MM.1S (cell line): ENCODE measurements at regions not wholly inside any gene's neighbourhood (a gene's known extent, or its start where the extent isn't known, plus 50 kb on each side); places are given as distances from the start of the nearest gene placed in this dataset.
A peak's percentile ranks its signal among the peaks of the same experiment; 100 is the strongest.

Source experiments
- DNase-seq: peaks from one replicate; pipeline ENCODE4 v3.0.0-alpha.2; 2015
- H2AFZ ChIP-seq: fragments of 300-600 bp; sonication (generic); 2 replicates; pipeline ENCODE4 v1.6.0; 2016; ENCODE audit warnings: antibody characterized with exemption, low read length
- H3F3A ChIP-seq: fragments of 300-600 bp; sonication (generic); 2 replicates; pipeline ENCODE4 v1.6.1; 2016; ENCODE audit warnings: mild to moderate bottlenecking, antibody characterized with exemption, low read length, moderate library complexity, mixed read lengths; ENCODE audit not compliant: insufficient read depth
- H3K27ac ChIP-seq: fragments of 300-600 bp; sonication (generic); 2 replicates; pipeline ENCODE4 v1.5.1; 2016; ENCODE audit warnings: mild to moderate bottlenecking, low read length
- H3K27me3 ChIP-seq: fragments of 300-600 bp; sonication (generic); replicated peaks from 2 replicates; pipeline ENCODE4 v1.6.0; 2016; ENCODE audit warnings: low read length; ENCODE audit not compliant: insufficient read depth
- H3K36me3 ChIP-seq: fragments of 300-600 bp; sonication (generic); replicated peaks from 2 replicates; pipeline ENCODE4 v1.6.1; 2016; ENCODE audit warnings: mild to moderate bottlenecking, low read length, mixed read lengths; ENCODE audit not compliant: insufficient read depth
- H3K4me1 ChIP-seq: fragments of 300-600 bp; sonication (generic); 2 replicates; pipeline ENCODE4 v1.6.1; 2016; ENCODE audit warnings: low read length, mixed read lengths
- H3K4me2 ChIP-seq: fragments of 300-600 bp; sonication (generic); 2 replicates; pipeline ENCODE4 v1.6.0; 2016; ENCODE audit warnings: low read depth, low read length
- H3K4me3 ChIP-seq: fragments of 300-600 bp; sonication (generic); 2 replicates; pipeline ENCODE4 v1.5.1; 2016; ENCODE audit warnings: low read length, mixed read lengths
- H3K79me2 ChIP-seq: fragments of 300-600 bp; sonication (generic); 2 replicates; pipeline ENCODE4 v1.6.1; 2016; ENCODE audit warnings: mixed run types, low read length, mixed read lengths
- H3K9ac ChIP-seq: fragments of 300-600 bp; sonication (generic); 2 replicates; pipeline ENCODE4 v1.6.1; 2016; ENCODE audit warnings: low read length, mixed read lengths
- H3K9me2 ChIP-seq: fragments of 300-600 bp; sonication (generic); replicated peaks from 2 replicates; pipeline ENCODE4 v1.6.1; 2016; ENCODE audit warnings: mild to moderate bottlenecking, low read length, mixed read lengths; ENCODE audit not compliant: insufficient read depth
- H3K9me3 ChIP-seq: fragments of 300-600 bp; sonication (generic); replicated peaks from 2 replicates; pipeline ENCODE4 v1.6.1; 2016; ENCODE audit warnings: mild to moderate bottlenecking, low read length, mixed read lengths; ENCODE audit not compliant: insufficient read depth
- H4K20me1 ChIP-seq: fragments of 300-600 bp; sonication (generic); 2 replicates; pipeline ENCODE4 v1.6.1; 2016; ENCODE audit warnings: mild to moderate bottlenecking, low read length, moderate library complexity, mixed read lengths; ENCODE audit not compliant: insufficient read depth
- CTCF ChIP-seq: fragments of 300-600 bp; sonication (generic); IDR thresholded peaks from 2 replicates; pipeline ENCODE4 v1.5.1; 2016; ENCODE audit warnings: antibody characterized with exemption, low read length, mixed read lengths
- EZH2 ChIP-seq: fragments of 300-600 bp; sonication (generic); optimal IDR thresholded peaks from 2 replicates; pipeline ENCODE3; 2017; ENCODE audit warnings: low read depth, mild to moderate bottlenecking, antibody characterized with exemption, low read length, mixed read lengths
- EZH2phosphoT487 ChIP-seq: fragments of 300-600 bp; sonication (generic); IDR thresholded peaks from 2 replicates; pipeline ENCODE4 v1.6.1; 2018; ENCODE audit warnings: antibody characterized with exemption, low read length

DNA sequence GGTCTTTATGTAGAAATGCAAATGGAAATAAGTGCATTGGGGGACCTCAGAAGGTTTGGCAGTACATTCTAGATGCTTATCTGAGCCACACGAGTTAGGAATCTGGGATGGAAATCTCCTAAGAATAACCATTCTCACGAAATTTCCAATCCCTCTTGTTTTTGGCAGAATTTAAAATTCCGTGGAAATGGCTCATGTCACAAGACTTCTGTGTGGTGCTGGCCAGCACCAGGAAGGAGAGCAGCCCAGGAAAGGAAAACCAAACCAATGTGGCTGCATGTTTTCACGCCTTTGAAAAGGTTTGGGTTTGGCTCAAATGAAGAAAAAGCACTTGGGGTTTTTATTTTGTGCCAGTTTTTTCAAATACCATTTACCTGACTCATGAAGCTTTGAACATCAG lies 80.1 kb upstream of the KCNK2 start:
- no peak overlapping the region for H2AFZ ChIP-seq
- no peaks in the 10 kb centered on the region for H3F3A ChIP-seq

GRCh38 chr1:215003686-215004085 lies 78.9 kb upstream of the KCNK2 start:
- no peak overlapping the region for H3K4me2 ChIP-seq
- no peaks in the 10 kb centered on the region for H3K9me3 ChIP-seq
- no peak for DNase-seq
- no peaks in the 10 kb centered on the region for H3K27me3 ChIP-seq
- H3K27ac ChIP-seq = no peak overlapping the region
- H3K4me3 ChIP-seq = no peak overlapping the region
- no peak overlapping the region for H2AFZ ChIP-seq
- no peaks in the 10 kb centered on the region for H3F3A ChIP-seq
- no peaks in the 10 kb centered on the region for H4K20me1 ChIP-seq
- no peaks in the 10 kb centered on the region; the same call in 1 of the 2 replicates for H3K4me1 ChIP-seq
- no peaks in the 10 kb centered on the region for H3K79me2 ChIP-seq
- H3K9me2 ChIP-seq = no peaks in the 10 kb centered on the region
- no peaks in the 10 kb centered on the region for H3K36me3 ChIP-seq
- TF ChIP-seq EZH2phosphoT487 (no peak), EZH2 (no peak), CTCF (no peak)
- no peak overlapping the region for H3K9ac ChIP-seq

More for the DNA sequence above, 80.1 kb upstream of the KCNK2 start:
- DNase-seq = no peak
- H3K9me2 ChIP-seq = no peaks in the 10 kb centered on the region
- H3K27ac ChIP-seq = no peak overlapping the region
- H4K20me1 ChIP-seq = no peaks in the 10 kb centered on the region
- H3K79me2 ChIP-seq = no peaks in the 10 kb centered on the region
- no peaks in the 10 kb centered on the region; the same call in 1 of the 2 replicates for H3K4me1 ChIP-seq
- H3K4me3 ChIP-seq = no peak overlapping the region
- no peaks in the 10 kb centered on the region for H3K27me3 ChIP-seq
- no peaks in the 10 kb centered on the region for H3K36me3 ChIP-seq
- H3K9ac ChIP-seq = no peak overlapping the region
- H3K4me2 ChIP-seq = peak overlapping the region; percentile 1; the same call in 1 of the 2 replicates
- no peak for TF ChIP-seq CTCF
- TF ChIP-seq EZH2 = no peak
- TF ChIP-seq EZH2phosphoT487 = no peak
- H3K9me3 ChIP-seq = no peaks in the 10 kb centered on the region

GRCh38 chr1:215004121-215004827 lies 78.3 kb upstream of the KCNK2 start:
- no peaks in the 10 kb centered on the region for H3F3A ChIP-seq
- H3K27ac ChIP-seq = no peak overlapping the region
- H3K36me3 ChIP-seq = no peaks in the 10 kb centered on the region
- TF ChIP-seq EZH2phosphoT487 = no peak
- H3K9me2 ChIP-seq = no peaks in the 10 kb centered on the region
- no peaks in the 10 kb centered on the region for H4K20me1 ChIP-seq
- H2AFZ ChIP-seq = no peak overlapping the region
- H3K4me2 ChIP-seq = no peak overlapping the region
- no peaks in the 10 kb centered on the region for H3K79me2 ChIP-seq
- no peaks in the 10 kb centered on the region; the same call in 1 of the 2 replicates for H3K4me1 ChIP-seq
- no peaks in the 10 kb centered on the region for H3K9me3 ChIP-seq
- no peak overlapping the region for H3K4me3 ChIP-seq
- H3K9ac ChIP-seq = no peak overlapping the region
- no peaks in the 10 kb centered on the region for H3K27me3 ChIP-seq
- no peak for DNase-seq

DNA sequence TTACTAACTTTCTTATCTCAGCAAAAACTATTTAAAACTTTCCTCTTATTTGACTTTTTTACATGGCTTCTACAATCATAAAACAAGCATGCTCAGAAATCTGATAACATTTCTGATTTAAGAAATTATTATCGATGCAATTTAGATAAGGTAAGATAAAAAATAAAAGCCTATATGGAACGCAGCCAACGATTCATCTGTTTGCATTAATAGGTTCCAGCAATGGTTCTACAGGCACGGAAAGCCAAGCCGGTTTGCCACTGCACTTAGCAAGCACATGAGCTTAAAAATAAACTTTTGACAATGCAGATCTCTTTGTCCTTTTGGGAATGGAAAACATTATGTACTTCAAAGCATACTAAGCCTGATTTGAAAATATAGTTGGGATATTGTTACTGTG lies 77.5 kb upstream of the KCNK2 start:
- no peaks in the 10 kb centered on the region for H3F3A ChIP-seq
- DNase-seq = no peak
- H3K9ac ChIP-seq = no peak overlapping the region
- no peaks in the 10 kb centered on the region for H3K9me2 ChIP-seq
- H3K27me3 ChIP-seq = no peaks in the 10 kb centered on the region
- no peak overlapping the region for H2AFZ ChIP-seq
- no peak overlapping the region for H3K27ac ChIP-seq
- TF ChIP-seq CTCF (no peak), EZH2 (no peak), EZH2phosphoT487 (no peak)
- no peaks in the 10 kb centered on the region for H3K36me3 ChIP-seq
- no peaks in the 10 kb centered on the region for H3K9me3 ChIP-seq
- H3K4me2 ChIP-seq = no peak overlapping the region
- no peaks in the 10 kb centered on the region for H4K20me1 ChIP-seq
- no peaks in the 10 kb centered on the region for H3K79me2 ChIP-seq
- no peaks in the 10 kb centered on the region; the same call in 1 of the 2 replicates for H3K4me1 ChIP-seq
- H3K4me3 ChIP-seq = no peak overlapping the region
